ENCODE measurements at regions not wholly inside any gene's neighbourhood (a gene's known extent, or its start where the extent isn't known, plus 50 kb on each side); places are given as distances from the start of the nearest gene placed in this dataset.

GRCh38 chr4:138935135-138935807, 80.3 kb upstream of the NOCT start:
- no peak for TF ChIP-seq CTCF (IDR thresholded peaks at IDR 0.05; ENCODE audit: insufficient read depth, missing control alignments)
- FAIRE-seq (no peak), DNase-seq (ENCODE audit: insufficient read length, low spot score) (no peak)

GRCh38 chr4:138927072-138927471, 88.5 kb upstream of the NOCT start:
- TF ChIP-seq CTCF (IDR thresholded peaks at IDR 0.05; ENCODE audit: insufficient read depth, missing control alignments): no peak
- DNase-seq (ENCODE audit: insufficient read length, low spot score) (no peak), FAIRE-seq (no peak)

- no peak for TF ChIP-seq CTCF (IDR thresholded peaks at IDR 0.05; ENCODE audit: insufficient read depth, missing control alignments)
- FAIRE-seq (no peak), DNase-seq (ENCODE audit: insufficient read length, low spot score) (no peak)
Measured at GRCh38 chr4:138925495-138925894, 90.1 kb upstream of the NOCT start.

- DNase-seq (ENCODE audit: insufficient read length, low spot score) (peak; percentile 25), FAIRE-seq (peak; percentile 91)
- peak; percentile 98 for TF ChIP-seq CTCF (IDR thresholded peaks at IDR 0.05; ENCODE audit: insufficient read depth, missing control alignments)
Measured at GRCh38 chr4:138919094-138919936, 96.3 kb upstream of the NOCT start.

- DNase-seq (ENCODE audit: insufficient read length, low spot score) (no peak), FAIRE-seq (no peak)
- no peak for TF ChIP-seq CTCF (IDR thresholded peaks at IDR 0.05; ENCODE audit: insufficient read depth, missing control alignments)
Measured at GRCh38 chr4:138918169-138918869, 97.3 kb upstream of the NOCT start.

- no peak for TF ChIP-seq CTCF (IDR thresholded peaks at IDR 0.05; ENCODE audit: insufficient read depth, missing control alignments)
Measured at GRCh38 chr4:138916763-138917162, 98.8 kb upstream of the NOCT start.

More at GRCh38 chr4:138916763-138917162, 98.8 kb upstream of the NOCT start:
- no peak for FAIRE-seq
- no peak for DNase-seq (ENCODE audit: insufficient read length, low spot score)
